ENCODE measurements at regions not wholly inside any gene's neighbourhood (a gene's known extent, or its start where the extent isn't known, plus 50 kb on each side); places are given as distances from the start of the nearest gene placed in this dataset.

- TF ChIP-seq, protein P1, sequence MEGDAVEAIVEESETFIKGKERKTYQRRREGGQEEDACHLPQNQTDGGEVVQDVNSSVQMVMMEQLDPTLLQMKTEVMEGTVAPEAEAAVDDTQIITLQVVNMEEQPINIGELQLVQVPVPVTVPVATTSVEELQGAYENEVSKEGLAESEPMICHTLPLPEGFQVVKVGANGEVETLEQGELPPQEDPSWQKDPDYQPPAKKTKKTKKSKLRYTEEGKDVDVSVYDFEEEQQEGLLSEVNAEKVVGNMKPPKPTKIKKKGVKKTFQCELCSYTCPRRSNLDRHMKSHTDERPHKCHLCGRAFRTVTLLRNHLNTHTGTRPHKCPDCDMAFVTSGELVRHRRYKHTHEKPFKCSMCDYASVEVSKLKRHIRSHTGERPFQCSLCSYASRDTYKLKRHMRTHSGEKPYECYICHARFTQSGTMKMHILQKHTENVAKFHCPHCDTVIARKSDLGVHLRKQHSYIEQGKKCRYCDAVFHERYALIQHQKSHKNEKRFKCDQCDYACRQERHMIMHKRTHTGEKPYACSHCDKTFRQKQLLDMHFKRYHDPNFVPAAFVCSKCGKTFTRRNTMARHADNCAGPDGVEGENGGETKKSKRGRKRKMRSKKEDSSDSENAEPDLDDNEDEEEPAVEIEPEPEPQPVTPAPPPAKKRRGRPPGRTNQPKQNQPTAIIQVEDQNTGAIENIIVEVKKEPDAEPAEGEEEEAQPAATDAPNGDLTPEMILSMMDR (conservative IDR thresholded peaks at IDR 0.05; ENCODE audit: low read length): no peak
- TF ChIP-seq EZH2phosphoT487 (IDR thresholded peaks at IDR 0.05; ENCODE audit: borderline replicate concordance, low read depth, low read length): no peak
Measured at GRCh38 chr3:107947203-107947602, 143.6 kb downstream of the CD47 start.

Data from OCI-LY7 (cell line).